Omental fat pad (tissue), 3 donors: ENCODE measurements at regions not wholly inside any gene's neighbourhood (a gene's known extent, or its start where the extent isn't known, plus 50 kb on each side); places are given as distances from the start of the nearest gene placed in this dataset.

Experiments used
- ATAC-seq: fragments of 150-250 bp; one replicate; pipeline ENCODE4 v1.9.1; 2016; ENCODE audit warnings: mild to moderate bottlenecking, moderate library complexity; ENCODE audit not compliant: low FRiP score
- DNase-seq: peaks from one replicate; pipeline ENCODE4 v3.0.0-alpha.2; 2019; ENCODE audit warnings: low spot score
- TF ChIP-seq, protein P1 (sequence below), 3 donors: fragments of 450-650 bp; IDR thresholded peaks; one replicate each; pipeline ENCODE4 v1.5.1; 2016 to 2017; ENCODE audit warnings: antibody characterized with exemption in 3 of 3, mild to moderate bottlenecking in 3 of 3, moderate library complexity in 2 of 3

DNA sequence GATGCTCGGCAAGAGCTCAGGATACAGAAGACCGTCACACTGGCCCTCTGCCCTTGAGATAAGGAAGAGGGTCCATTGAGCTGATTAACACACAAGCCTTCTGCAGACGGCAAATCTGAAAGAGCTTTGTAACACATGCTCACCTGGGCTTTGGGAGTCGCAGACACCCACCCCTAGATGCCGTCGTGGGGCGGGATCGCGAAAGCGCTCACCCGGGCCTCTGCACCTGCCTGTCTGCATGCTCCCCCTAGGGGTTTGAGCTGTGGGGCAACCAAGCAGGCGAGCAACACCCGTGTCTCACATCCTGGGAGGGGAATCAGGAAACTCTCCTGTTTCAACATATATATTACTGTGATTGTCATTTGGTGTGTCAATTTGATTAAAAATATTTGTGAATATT lies 99.8 kb upstream of the KCNH7 start:
- ATAC-seq (no peak), DNase-seq (no peak)
- TF ChIP-seq, protein P1, sequence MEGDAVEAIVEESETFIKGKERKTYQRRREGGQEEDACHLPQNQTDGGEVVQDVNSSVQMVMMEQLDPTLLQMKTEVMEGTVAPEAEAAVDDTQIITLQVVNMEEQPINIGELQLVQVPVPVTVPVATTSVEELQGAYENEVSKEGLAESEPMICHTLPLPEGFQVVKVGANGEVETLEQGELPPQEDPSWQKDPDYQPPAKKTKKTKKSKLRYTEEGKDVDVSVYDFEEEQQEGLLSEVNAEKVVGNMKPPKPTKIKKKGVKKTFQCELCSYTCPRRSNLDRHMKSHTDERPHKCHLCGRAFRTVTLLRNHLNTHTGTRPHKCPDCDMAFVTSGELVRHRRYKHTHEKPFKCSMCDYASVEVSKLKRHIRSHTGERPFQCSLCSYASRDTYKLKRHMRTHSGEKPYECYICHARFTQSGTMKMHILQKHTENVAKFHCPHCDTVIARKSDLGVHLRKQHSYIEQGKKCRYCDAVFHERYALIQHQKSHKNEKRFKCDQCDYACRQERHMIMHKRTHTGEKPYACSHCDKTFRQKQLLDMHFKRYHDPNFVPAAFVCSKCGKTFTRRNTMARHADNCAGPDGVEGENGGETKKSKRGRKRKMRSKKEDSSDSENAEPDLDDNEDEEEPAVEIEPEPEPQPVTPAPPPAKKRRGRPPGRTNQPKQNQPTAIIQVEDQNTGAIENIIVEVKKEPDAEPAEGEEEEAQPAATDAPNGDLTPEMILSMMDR (IDR thresholded peaks at IDR 0.05), result no peak

DNA sequence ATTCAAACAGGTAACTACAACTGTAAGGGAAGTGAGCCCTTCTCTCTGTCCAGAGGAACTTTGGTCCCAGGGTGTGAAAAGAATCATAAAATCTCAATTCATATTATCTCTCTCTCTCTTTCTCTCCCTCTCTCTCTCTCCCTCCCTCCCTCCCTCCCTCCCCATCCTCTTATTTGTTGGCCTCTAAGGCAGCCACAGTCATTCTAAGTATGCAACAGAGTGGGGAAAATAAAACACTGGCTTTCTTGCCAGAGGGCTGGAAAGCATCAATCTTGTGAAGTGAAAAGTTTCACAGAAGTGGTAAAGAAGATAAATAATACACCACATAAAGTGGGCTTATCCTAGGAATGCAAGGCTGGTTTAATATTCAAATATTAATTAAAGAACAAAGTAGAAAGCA lies 95.6 kb upstream of the KCNH7 start:
- ATAC-seq (no peak), DNase-seq (no peak)
- TF ChIP-seq, protein P1 (IDR thresholded peaks at IDR 0.05), result no peak

DNA sequence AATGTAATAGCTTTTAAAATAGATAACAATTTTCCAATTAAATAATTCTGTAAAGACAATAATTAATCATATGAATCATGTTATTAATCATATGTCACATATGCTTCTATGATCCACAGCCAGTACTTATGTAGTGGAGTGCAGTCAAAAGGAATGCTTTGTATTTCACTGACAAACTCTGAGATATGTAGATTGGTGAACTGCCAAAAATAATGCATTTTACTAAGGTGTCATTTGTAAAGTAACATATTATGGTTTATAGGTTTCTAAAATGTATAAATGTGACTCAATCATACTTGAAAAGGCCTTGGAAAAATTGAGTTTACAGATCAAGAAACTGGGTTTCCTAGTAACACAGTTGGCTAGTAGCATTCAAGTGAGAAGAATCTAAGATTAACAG lies 93.8 kb upstream of the KCNH7 start:
- TF ChIP-seq, protein P1 (IDR thresholded peaks at IDR 0.05), result no peak
- DNase-seq (no peak), ATAC-seq (no peak)

DNA sequence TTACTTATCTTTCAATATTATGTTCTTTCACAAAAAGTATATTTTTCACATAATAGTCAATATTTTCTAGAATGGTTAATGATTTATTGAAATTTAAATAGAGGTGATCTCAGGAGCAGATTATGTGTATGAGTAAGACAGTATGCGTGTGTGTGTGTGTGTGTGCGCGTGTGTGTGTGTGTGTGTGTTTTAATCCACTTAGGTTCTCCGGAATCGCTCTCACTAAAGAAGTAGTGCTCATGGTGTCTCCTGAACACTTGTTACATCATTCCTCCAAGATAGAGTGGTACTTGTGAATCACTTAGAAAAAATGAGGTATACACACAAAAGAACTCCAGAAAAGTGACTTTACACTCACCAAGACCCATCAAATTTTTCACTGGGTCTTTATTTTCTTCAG lies 91.0 kb upstream of the KCNH7 start:
- DNase-seq (no peak), ATAC-seq (no peak)
- TF ChIP-seq, protein P1 (IDR thresholded peaks at IDR 0.05), result no peak

DNA sequence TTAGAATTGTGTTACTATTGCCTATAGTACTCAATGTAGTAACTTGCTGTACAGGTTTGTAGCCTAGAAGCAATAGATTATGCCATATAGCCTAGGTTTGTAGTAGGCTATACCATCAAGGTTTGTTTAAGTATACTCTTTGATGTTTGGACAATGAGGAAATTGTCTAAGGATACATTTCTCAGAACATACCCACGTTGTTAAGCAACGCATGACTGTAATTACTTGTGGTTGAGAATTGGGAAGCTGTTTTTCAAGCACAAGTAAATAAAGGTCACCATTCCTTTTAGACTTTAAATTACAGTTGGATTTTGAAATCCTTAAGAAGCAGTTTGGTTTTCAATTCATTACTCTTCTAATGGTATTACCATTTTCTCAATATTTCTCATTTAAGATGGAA lies 89.8 kb upstream of the KCNH7 start:
- DNase-seq, result no peak
- ATAC-seq, result no peak
- TF ChIP-seq, protein P1 (IDR thresholded peaks at IDR 0.05), result no peak

DNA sequence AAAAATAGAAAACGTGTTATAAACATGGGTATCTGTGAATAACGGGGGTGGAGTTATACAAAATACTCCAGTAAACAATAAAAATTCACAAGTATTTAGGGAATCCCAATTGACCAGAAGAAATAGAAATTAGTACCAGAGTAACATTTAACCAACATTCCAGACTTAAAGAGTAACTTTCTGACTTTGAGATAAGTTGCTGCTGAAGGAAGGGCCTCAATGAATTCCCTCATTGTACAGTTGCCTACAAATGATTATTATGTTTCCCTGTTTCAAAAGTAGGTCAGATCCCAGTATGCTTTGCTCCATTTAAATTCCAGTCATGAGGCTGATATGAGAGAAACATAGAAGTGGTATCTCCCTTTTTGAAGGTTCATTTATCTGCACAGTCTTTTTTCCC lies 88.3 kb upstream of the KCNH7 start:
- ATAC-seq (no peak), DNase-seq (no peak)
- TF ChIP-seq, protein P1 (IDR thresholded peaks at IDR 0.05), result no peak

DNA sequence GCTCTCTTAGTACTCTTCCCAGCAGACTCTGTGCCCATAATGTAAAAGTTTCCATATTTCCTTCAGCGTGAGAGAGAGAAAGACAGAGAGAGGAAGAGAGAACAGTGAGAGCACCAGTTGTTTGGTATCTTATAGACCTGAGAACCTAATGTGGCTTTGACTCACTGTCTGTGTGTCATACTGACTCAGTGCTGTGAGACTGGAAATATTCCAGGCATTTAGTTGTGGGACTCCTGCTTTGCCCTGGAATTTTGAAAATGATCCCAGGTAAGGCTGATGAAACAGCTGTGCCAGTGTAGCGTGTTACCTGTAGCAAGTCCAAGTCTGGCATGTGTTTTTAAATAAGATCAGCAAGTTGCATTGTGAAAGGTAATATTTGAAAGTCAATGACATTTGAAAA lies 87.9 kb upstream of the KCNH7 start:
- DNase-seq, result no peak
- ATAC-seq, result no peak
- TF ChIP-seq, protein P1 (IDR thresholded peaks at IDR 0.05), result no peak
